HUDEP-2 (cell line): ENCODE measurements at regions not wholly inside any gene's neighbourhood (a gene's known extent, or its start where the extent isn't known, plus 50 kb on each side); places are given as distances from the start of the nearest gene placed in this dataset.
"Not testable (repeated sequence)": the region's sequence is repeated elsewhere in the genome, so short reads cannot be mapped to it uniquely, and the experiment has no call there.

Experiments
- DNase-seq, 76 experiments: peaks; one replicate each; lab custom pipeline; 2025; ENCODE audit not compliant: unreplicated experiment in 76 of 76; lab: John Stamatoyannopoulos, UW

DNA sequence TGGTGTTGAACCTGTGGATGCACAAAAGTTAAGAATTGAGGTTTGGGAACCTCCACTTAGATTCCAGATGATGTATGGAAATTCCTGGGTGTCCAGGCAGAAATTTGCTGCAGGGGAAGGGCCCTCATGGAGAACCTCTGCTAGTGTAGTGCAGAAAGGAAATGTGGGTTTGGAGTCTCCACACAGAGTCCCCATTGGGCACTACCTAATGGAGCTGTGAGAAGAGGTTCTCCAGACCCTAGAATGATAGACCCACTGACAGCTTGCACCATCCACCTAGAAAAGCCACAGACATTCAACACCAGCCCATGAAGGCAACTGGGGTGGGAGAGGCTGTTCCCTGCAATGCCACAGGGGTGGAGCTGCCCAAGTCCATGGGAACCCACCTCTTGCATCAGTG is 1032.8 kb upstream of the EPHA6 start:
- no peak for DNase-seq

- DNase-seq = no peak
Observed at GRCh38 chr3:95789111-95789510, 1025.3 kb upstream of the EPHA6 start.

GRCh38 chr3:95797081-95797480 is 1017.3 kb upstream of the EPHA6 start:
- no peak for DNase-seq

- DNase-seq = no peak
Observed at GRCh38 chr3:95798628-95799027, 1015.8 kb upstream of the EPHA6 start.

DNA sequence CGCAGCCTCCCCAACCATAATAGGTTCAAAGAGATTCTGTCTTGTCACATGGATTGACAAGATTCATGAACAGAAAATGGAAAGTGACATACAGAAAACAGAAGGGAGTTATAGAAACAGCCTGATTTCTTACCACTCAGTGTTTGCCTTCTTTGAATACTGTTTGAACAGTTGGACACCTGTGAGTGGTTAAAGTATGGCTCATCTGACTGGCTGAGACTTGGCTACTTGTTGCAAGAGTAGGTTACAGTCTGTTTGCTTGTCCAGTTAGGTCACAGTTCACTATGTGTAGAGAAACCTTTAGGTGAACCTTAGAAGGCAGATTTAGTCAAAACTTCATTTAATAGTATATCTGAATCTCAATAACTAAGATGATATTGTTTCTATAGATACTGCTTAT is 1003.9 kb upstream of the EPHA6 start:
- no peak for DNase-seq

DNA sequence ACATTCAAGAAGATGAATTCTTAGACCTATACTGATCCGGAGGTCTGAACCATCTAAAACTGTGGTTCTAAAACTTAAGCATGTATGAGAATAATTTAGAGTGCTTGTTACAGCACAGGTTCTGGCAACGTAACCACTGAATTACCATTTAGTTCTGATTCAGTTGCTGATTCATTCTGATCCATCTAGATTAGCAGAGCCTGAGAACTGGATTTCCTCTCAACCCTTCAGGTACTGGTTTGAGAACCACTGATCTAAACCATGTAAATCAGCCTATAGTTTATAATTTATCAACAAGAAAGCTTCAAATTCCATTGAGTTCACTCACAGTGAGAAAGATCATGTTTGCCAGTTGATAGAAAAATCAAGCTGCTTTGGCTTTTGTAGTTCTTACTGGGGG is 1001.1 kb upstream of the EPHA6 start:
- no peak for DNase-seq

- DNase-seq = no peak
Observed at GRCh38 chr3:95815828-95816227, 998.6 kb upstream of the EPHA6 start.

DNA sequence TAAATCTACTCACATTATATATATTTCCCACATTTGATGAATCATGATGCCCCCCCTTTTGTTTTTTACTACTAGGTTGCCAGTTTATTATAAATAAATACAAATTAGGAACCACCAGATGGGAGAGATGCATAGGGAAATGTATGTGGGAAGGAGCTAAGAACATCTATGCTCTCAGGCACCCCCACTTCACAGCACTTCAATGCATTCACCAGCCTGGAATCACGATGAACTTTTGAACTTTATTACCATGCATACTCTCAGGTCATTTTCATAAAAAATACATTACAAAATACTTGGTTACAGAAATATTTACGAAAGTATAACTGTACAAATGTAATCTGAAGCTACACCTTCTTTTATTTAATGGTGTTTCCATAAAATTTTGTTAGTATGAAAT is 988.0 kb upstream of the EPHA6 start:
- DNase-seq = no peak

DNA sequence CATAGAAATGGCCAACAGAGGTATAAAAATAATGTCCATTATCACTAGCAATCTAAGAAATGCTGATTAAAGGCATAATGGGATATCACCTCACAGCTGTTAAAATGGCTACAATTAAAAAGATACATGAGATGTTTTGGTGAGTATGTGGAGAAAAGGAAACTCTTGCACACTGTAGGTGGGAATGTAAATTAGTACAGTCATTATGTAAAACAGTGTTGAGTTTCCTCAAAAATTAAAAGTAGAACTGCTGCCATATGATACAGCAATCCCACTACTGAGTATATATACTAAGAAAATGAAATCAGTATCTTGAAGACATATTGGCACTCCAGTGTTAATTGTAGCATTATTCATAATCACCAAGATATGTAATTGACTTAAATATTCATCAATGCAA is 982.2 kb upstream of the EPHA6 start:
- DNase-seq = no peak

GRCh38 chr3:95860628-95861027 is 953.8 kb upstream of the EPHA6 start:
- not testable (repeated sequence) for DNase-seq

DNA sequence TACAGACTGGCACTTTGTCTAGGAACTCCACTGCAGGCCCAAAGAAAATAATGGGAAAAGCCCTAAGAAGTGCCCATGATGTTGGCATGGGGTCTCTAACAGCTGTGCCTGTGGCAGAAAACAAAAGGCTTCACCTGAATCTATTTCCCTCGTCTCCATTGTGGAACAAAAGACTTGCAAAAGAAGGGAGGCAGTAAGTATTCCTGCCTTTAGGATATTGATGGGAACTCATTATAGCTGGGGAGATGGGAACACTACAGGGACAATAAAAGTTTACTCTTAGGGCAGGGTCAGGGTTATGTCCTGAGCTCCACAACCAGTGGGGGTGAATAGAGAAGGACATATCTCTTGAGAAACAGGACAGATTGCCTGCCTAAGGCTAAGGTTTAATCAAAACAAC is 930.6 kb upstream of the EPHA6 start:
- no peak for DNase-seq

DNA sequence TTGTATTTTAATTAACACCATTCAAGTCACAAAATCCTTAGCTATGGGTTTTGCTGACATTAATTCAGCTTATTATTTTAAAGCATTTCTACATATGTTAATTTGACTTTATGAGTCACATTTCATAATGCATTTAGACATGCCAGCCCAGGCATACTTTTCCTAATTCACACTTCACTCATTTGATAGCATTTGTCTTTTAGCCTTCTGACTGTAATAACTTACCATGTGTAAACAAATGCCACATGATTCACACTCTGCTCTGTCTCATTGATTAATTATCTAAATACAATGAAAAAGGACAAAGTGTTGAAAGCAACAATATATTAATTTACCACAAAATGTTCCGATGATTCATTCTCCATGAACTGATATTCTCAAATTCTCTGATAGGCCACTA is 927.8 kb upstream of the EPHA6 start:
- no peak for DNase-seq

- DNase-seq = no peak
Observed at GRCh38 chr3:95887114-95887513, 927.3 kb upstream of the EPHA6 start.

GRCh38 chr3:95894820-95895219 is 919.6 kb upstream of the EPHA6 start:
- no peak for DNase-seq

DNA sequence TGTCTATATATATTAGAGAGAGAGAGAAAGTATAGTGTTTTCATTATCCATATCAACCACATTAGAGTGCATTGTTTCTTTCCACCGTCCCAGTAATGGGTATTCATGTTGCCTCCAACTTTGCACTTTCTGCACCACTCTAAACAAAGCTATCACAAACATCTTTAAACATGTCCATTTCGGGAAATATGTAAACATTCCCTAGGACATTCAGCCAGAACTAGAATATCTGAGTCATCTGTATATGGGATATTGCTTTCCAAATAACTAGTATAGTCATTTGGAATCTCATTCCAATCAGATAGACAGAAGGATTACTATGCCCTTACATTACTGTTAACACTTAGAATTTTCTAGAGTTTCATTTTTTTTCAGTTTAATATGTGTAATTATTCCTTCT is 914.9 kb upstream of the EPHA6 start:
- DNase-seq = no peak

DNA sequence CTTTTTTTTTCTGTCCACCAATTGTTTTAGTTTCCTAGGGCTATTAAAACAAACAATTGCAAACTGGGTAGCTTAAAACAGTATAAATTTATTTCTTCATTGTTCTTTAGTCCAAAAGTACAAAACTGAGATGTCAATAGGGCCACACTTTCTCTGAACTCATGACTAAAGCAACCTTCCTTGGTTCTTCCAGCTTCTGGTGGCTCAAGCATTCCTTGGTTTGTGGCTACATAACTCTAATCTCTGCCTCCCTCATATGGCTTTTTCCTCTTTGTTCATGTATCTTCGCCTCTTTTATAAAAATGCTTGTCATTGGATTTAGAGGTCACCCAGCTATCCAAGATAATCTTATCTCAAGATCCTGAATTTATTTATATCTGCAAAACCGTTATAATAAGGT is 914.5 kb upstream of the EPHA6 start:
- no peak for DNase-seq

GRCh38 chr3:95901948-95902347 is 912.4 kb upstream of the EPHA6 start:
- DNase-seq = no peak

GRCh38 chr3:95905182-95905581 is 909.2 kb upstream of the EPHA6 start:
- no peak for DNase-seq

DNA sequence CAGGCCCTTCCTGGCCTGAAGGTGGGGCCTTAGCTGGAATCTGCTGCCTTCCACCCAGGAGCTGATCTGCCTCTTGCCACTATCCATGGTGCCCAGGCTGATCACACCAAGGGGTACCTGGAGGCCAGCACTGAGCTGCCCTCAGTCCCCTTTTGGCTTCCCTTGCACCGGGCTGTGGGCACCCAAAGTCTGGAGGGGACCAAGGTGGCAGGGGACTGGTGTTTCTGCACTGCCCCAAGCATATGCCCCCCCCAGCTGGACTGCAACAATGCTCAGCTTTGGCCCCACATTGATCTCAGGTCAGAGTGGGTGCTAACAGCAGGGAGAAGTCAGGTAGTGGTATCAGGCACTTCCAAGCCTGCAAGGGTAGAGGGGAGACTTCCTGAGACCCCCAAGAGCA is 902.6 kb upstream of the EPHA6 start:
- no peak for DNase-seq

GRCh38 chr3:95923496-95924210 is 890.7 kb upstream of the EPHA6 start:
- no peak for DNase-seq

DNA sequence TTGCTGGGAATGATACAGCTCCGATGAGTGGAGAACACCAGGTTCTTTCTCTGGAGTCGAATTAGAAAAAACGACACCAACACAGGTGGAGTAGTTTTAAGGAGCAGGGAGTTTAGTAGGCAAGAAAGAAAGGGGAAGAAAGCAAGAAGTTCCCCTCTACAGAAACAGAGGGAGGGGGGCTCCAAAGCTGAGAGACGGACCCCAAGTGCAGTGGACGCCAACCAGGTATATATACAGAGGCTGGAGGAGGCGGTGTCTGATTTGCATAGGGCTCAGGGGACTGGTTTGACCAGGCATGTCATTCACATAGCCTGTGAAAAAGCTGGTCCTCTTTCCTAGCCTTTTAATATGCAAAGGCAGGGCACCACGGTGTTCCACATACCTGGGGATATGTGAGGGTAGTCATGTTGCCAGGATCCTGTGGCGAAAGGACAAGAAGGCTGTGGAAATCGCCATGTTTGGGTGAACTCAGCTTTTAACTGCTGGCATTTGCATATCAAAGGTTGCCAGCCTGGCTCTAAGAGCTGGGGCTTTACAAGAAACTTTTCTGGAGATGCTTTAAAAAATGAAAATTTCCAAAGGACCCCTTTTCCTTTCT is 887.4 kb upstream of the EPHA6 start:
- no peak for DNase-seq

DNA sequence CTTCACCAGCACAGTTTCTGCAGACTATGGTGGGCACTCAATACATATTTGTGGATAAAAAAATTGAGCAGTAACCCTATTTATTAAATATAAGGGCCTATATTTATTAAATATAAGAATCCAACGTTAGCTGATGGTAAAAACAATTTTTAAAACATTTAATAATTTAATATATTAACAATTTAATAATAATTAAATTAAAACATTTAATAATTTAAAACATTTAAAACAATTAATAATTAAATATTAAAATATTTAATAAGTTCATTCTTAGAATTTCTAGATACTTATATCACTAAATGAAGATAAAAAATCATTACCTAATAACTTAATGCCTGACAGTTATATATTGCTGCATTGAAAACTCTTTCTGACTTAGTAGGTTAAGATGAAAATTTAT is 880.2 kb upstream of the EPHA6 start:
- no peak for DNase-seq
